Parathyroid adenoma (tissue), 2 donors: ENCODE measurements at regions not wholly inside any gene's neighbourhood (a gene's known extent, or its start where the extent isn't known, plus 50 kb on each side); places are given as distances from the start of the nearest gene placed in this dataset.

Experiments
- H2AFZ ChIP-seq: fragments of 300-600 bp; sonication (generic); one replicate; pipeline ENCODE4 v1.7.0; 2017; ENCODE audit warnings: antibody characterized with exemption, mild to moderate bottlenecking
- H3K27ac ChIP-seq: fragments of 300-600 bp; sonication (generic); one replicate; pipeline ENCODE4 v1.7.0; 2017
- H3K27me3 ChIP-seq: fragments of 300-600 bp; sonication (generic); one replicate; pipeline ENCODE4 v1.7.0; 2017; ENCODE audit warnings: low read length; ENCODE audit not compliant: control insufficient read depth, insufficient read depth
- H3K36me3 ChIP-seq: fragments of 300-600 bp; sonication (generic); one replicate; pipeline ENCODE4 v1.7.0; 2017; ENCODE audit warnings: low read length; ENCODE audit not compliant: control insufficient read depth, insufficient read depth
- H3K4me1 ChIP-seq: fragments of 300-600 bp; sonication (generic); one replicate; pipeline ENCODE4 v1.7.0; 2017; ENCODE audit warnings: control low read depth
- H3K4me2 ChIP-seq: fragments of 300-600 bp; sonication (generic); one replicate; pipeline ENCODE4 v1.7.0; 2017; ENCODE audit warnings: low read length
- H3K4me3 ChIP-seq: fragments of 300-600 bp; sonication (generic); one replicate; pipeline ENCODE4 v1.7.0; 2017; ENCODE audit warnings: low read depth, low read length
- H3K79me2 ChIP-seq: fragments of 300-600 bp; sonication (generic); one replicate; pipeline ENCODE4 v1.7.0; 2017; ENCODE audit warnings: control low read depth
- H3K9ac ChIP-seq: fragments of 300-600 bp; sonication (generic); one replicate; pipeline ENCODE4 v1.7.0; 2017; ENCODE audit warnings: mild to moderate bottlenecking
- H3K9me3 ChIP-seq: fragments of 300-600 bp; sonication (generic); one replicate; pipeline ENCODE4 v1.7.0; 2017; ENCODE audit warnings: low read length; ENCODE audit not compliant: control insufficient read depth
- CTCF ChIP-seq: fragments of 300-600 bp; sonication (generic); IDR thresholded peaks from one replicate; pipeline ENCODE4 v1.7.0; 2017; ENCODE audit warnings: antibody characterized with exemption, mild to moderate bottlenecking
- donor health status: primary hyperparathyroidism.

GRCh38 chr17:55607731-55608341 lies 96.6 kb upstream of the SMIM36 start:
- no peaks in the 10 kb centered on the region for H3K36me3 ChIP-seq
- H3K4me1 ChIP-seq: no peaks in the 10 kb centered on the region
- H3K27ac ChIP-seq: no peak overlapping the region
- H3K9me3 ChIP-seq: no peaks in the 10 kb centered on the region
- no peaks in the 10 kb centered on the region for H3K27me3 ChIP-seq
- no peak overlapping the region for H3K9ac ChIP-seq
- TF ChIP-seq CTCF: no peak
- H3K4me3 ChIP-seq: no peak overlapping the region
- H3K79me2 ChIP-seq: no peaks in the 10 kb centered on the region
- H2AFZ ChIP-seq: no peak overlapping the region
- no peak overlapping the region for H3K4me2 ChIP-seq

DNA sequence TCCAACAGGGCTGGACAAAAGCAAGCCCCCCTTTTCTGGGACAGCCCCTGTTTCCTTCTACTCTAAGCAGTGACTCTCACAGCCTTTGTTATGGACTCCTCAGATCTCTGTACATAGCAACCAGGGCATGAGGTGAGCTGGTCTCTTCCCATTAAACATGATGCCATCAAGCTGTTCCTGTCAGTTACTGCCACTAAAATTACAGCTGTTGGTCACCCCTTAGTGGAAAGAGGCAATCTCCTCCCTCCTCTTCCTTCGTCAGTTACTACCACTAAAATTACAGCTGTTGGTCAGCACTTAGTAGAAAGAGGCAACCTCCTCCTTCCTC lies 95.2 kb upstream of the SMIM36 start:
- no peak overlapping the region for H2AFZ ChIP-seq
- no peak overlapping the region for H3K27ac ChIP-seq
- no peaks in the 10 kb centered on the region for H3K4me1 ChIP-seq
- TF ChIP-seq CTCF: no peak
- H3K27me3 ChIP-seq: no peaks in the 10 kb centered on the region
- no peak overlapping the region for H3K4me2 ChIP-seq
- H3K9ac ChIP-seq: no peak overlapping the region
- H3K79me2 ChIP-seq: no peaks in the 10 kb centered on the region
- no peaks in the 10 kb centered on the region for H3K9me3 ChIP-seq
- no peak overlapping the region for H3K4me3 ChIP-seq
- no peaks in the 10 kb centered on the region for H3K36me3 ChIP-seq

GRCh38 chr17:55605705-55606487 lies 94.6 kb upstream of the SMIM36 start:
- TF ChIP-seq CTCF: no peak
- H3K9me3 ChIP-seq: no peaks in the 10 kb centered on the region
- no peaks in the 10 kb centered on the region for H3K27me3 ChIP-seq
- H3K9ac ChIP-seq: no peak overlapping the region
- no peak overlapping the region for H2AFZ ChIP-seq
- no peaks in the 10 kb centered on the region for H3K36me3 ChIP-seq
- no peak overlapping the region for H3K4me3 ChIP-seq
- H3K4me1 ChIP-seq: no peaks in the 10 kb centered on the region
- no peak overlapping the region for H3K4me2 ChIP-seq
- no peaks in the 10 kb centered on the region for H3K79me2 ChIP-seq
- no peak overlapping the region for H3K27ac ChIP-seq

DNA sequence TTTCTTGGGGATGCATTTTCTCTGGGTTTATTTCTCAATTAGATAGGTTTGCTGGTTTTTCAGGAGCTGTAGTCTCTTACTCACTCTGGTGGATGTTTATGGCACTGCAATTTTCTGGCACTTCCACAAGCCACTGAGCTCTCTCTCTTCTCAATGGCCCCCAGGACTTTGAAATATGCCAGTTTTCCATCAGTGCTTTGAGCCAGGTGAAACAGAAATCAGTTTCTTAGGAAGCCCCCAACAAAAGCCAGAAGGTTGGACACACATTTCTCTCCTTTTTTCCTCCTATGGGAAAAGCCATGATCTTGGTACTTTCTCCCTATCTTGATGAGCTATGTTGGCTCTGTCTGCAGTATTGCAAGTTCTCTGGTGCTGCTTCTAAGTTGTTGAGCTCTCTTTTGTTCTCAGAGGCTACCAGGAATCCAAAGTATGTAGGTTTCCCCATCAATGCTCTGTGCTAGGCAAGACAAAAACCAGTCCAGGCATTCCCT lies 90.7 kb upstream of the SMIM36 start:
- TF ChIP-seq CTCF: no peak
- Histone ChIP-seq H3K4me1 (no peaks in the 10 kb centered on the region), H2AFZ (no peak overlapping the region), H3K27me3 (no peaks in the 10 kb centered on the region), H3K9ac (no peak overlapping the region), H3K27ac (no peak overlapping the region), H3K4me3 (no peak overlapping the region), H3K79me2 (no peaks in the 10 kb centered on the region), H3K9me3 (no peaks in the 10 kb centered on the region), H3K4me2 (no peak overlapping the region), H3K36me3 (no peaks in the 10 kb centered on the region)

- TF ChIP-seq CTCF: no peak
- Histone ChIP-seq H3K27me3 (no peaks in the 10 kb centered on the region), H3K4me3 (no peak overlapping the region), H3K79me2 (no peaks in the 10 kb centered on the region), H3K4me2 (no peak overlapping the region), H3K36me3 (no peaks in the 10 kb centered on the region), H2AFZ (no peak overlapping the region), H3K9me3 (no peaks in the 10 kb centered on the region), H3K4me1 (no peaks in the 10 kb centered on the region), H3K27ac (no peak overlapping the region), H3K9ac (no peak overlapping the region)
Observed at GRCh38 chr17:55598495-55598894, 87.2 kb upstream of the SMIM36 start.
